ENCODE measurements at regions not wholly inside any gene's neighbourhood (a gene's known extent, or its start where the extent isn't known, plus 50 kb on each side); places are given as distances from the start of the nearest gene placed in this dataset.
"Not testable (repeated sequence)": the region's sequence is repeated elsewhere in the genome, so short reads cannot be mapped to it uniquely, and the experiment has no call there.

- DNase-seq (ENCODE audit: low read depth in 4 of 4, low spot score in 1 of 4): no peak
Measured at GRCh38 chr2:35821675-35822074, 533.9 kb upstream of the CRIM1 start.

GRCh38 chr2:35820391-35820790 lies 535.2 kb upstream of the CRIM1 start:
- DNase-seq (ENCODE audit: low read depth in 4 of 4, low spot score in 1 of 4): no peak

- DNase-seq (ENCODE audit: low read depth in 4 of 4, low spot score in 1 of 4): no peak
Measured at GRCh38 chr2:35819033-35819432, 536.5 kb upstream of the CRIM1 start.

GRCh38 chr2:35818359-35818758 lies 537.2 kb upstream of the CRIM1 start:
- DNase-seq (ENCODE audit: low read depth in 4 of 4, low spot score in 1 of 4): not testable (repeated sequence)

GRCh38 chr2:35814597-35814996 lies 541.0 kb upstream of the CRIM1 start:
- DNase-seq (ENCODE audit: low read depth in 4 of 4, low spot score in 1 of 4): not testable (repeated sequence)

- DNase-seq (ENCODE audit: low read depth in 4 of 4, low spot score in 1 of 4): no peak
Measured at GRCh38 chr2:35803126-35803525, 552.5 kb upstream of the CRIM1 start.

GRCh38 chr2:35794796-35795450 lies 560.7 kb upstream of the CRIM1 start:
- no peak for DNase-seq (ENCODE audit: low read depth in 4 of 4, low spot score in 1 of 4)

- DNase-seq (ENCODE audit: low read depth in 4 of 4, low spot score in 1 of 4): no peak
Measured at GRCh38 chr2:35790292-35790691, 565.3 kb upstream of the CRIM1 start.

- no peak for DNase-seq (ENCODE audit: low read depth in 4 of 4, low spot score in 1 of 4)
Measured at GRCh38 chr2:35788543-35788942, 567.0 kb upstream of the CRIM1 start.

GRCh38 chr2:35787302-35788031 lies 568.1 kb upstream of the CRIM1 start:
- DNase-seq (ENCODE audit: low read depth in 4 of 4, low spot score in 1 of 4): no peak

GRCh38 chr2:35785564-35785963 lies 570.0 kb upstream of the CRIM1 start:
- no peak for DNase-seq (ENCODE audit: low read depth in 4 of 4, low spot score in 1 of 4)

GRCh38 chr2:35784777-35785176 lies 570.8 kb upstream of the CRIM1 start:
- no peak for DNase-seq (ENCODE audit: low read depth in 4 of 4, low spot score in 1 of 4)

- DNase-seq (ENCODE audit: low read depth in 4 of 4, low spot score in 1 of 4): no peak
Measured at GRCh38 chr2:35783723-35784122, 571.9 kb upstream of the CRIM1 start.

- no peak for DNase-seq (ENCODE audit: low read depth in 4 of 4, low spot score in 1 of 4)
Measured at GRCh38 chr2:35741556-35741955, 614.0 kb upstream of the CRIM1 start.

- DNase-seq (ENCODE audit: low read depth in 4 of 4, low spot score in 1 of 4): no peak
Measured at GRCh38 chr2:35731674-35732073, 623.9 kb upstream of the CRIM1 start.

GRCh38 chr2:35714883-35715282 lies 640.7 kb upstream of the CRIM1 start:
- no peak for DNase-seq (ENCODE audit: low read depth in 4 of 4, low spot score in 1 of 4)

- DNase-seq (ENCODE audit: low read depth in 4 of 4, low spot score in 1 of 4): no peak
Measured at GRCh38 chr2:35708411-35708923, 647.1 kb upstream of the CRIM1 start.

- no peak for DNase-seq (ENCODE audit: low read depth in 4 of 4, low spot score in 1 of 4)
Measured at GRCh38 chr2:35688309-35688708, 667.3 kb upstream of the CRIM1 start.

- DNase-seq (ENCODE audit: low read depth in 4 of 4, low spot score in 1 of 4): no peak
Measured at GRCh38 chr2:35651688-35652323, 703.8 kb upstream of the CRIM1 start.

- DNase-seq (ENCODE audit: low read depth in 4 of 4, low spot score in 1 of 4): no peak
Measured at GRCh38 chr2:35614640-35615039, 740.9 kb upstream of the CRIM1 start.

- no peak for DNase-seq (ENCODE audit: low read depth in 4 of 4, low spot score in 1 of 4)
Measured at GRCh38 chr2:35606394-35606793, 749.2 kb upstream of the CRIM1 start.

- DNase-seq (ENCODE audit: low read depth in 4 of 4, low spot score in 1 of 4): no peak
Measured at GRCh38 chr2:35598310-35598709, 757.3 kb upstream of the CRIM1 start.
